SU-DHL-6 (cell line): ENCODE measurements at regions not wholly inside any gene's neighbourhood (a gene's known extent, or its start where the extent isn't known, plus 50 kb on each side); places are given as distances from the start of the nearest gene placed in this dataset.

ENCODE experiments used
- H2AFZ ChIP-seq: fragments of 200-600 bp; sonication (generic); 2 replicates; pipeline ENCODE4 v1.6.1; 2014; ENCODE audit warnings: low read depth, mild to moderate bottlenecking, moderate library complexity, mixed read lengths, antibody characterized with exemption, low read length; ENCODE audit not compliant: severe bottlenecking
- H3F3A ChIP-seq: fragments of 200-600 bp; shearing (Covaris generic); 2 replicates; pipeline ENCODE4 v1.6.0; 2016; ENCODE audit warnings: antibody characterized with exemption, mild to moderate bottlenecking; ENCODE audit not compliant: insufficient read depth
- H3K27ac ChIP-seq: fragments of 200-600 bp; sonication (generic); 2 replicates; pipeline ENCODE4 v1.5.1; 2016; ENCODE audit warnings: low read depth, mild to moderate bottlenecking, low read length, moderate library complexity, mixed read lengths
- H3K27me3 ChIP-seq: fragments of 200-600 bp; sonication (generic), shearing (Covaris generic); 2 replicates; pipeline ENCODE4 v1.6.0; 2014; ENCODE audit warnings: mild to moderate bottlenecking, low read length
- H3K36me3 ChIP-seq: fragments of 200-600 bp; sonication (generic); 2 replicates; pipeline ENCODE4 v1.6.1; 2014; ENCODE audit warnings: mild to moderate bottlenecking, low read length, mixed read lengths
- H3K4me2 ChIP-seq: fragments of 300-600, 200-600 bp; shearing (Covaris generic), sonication (generic); 2 replicates; pipeline ENCODE4 v1.6.0; 2014; ENCODE audit warnings: low read length, low read depth, mild to moderate bottlenecking; ENCODE audit not compliant: poor library complexity, severe bottlenecking
- H3K4me3 ChIP-seq: fragments of 200-600 bp; sonication (generic); 2 replicates; pipeline ENCODE4 v1.5.1; 2014; ENCODE audit warnings: antibody characterized with exemption, low read length, mild to moderate bottlenecking, mixed read lengths; ENCODE audit not compliant: insufficient read depth, poor library complexity, severe bottlenecking
- H3K79me2 ChIP-seq: fragments of 200-600 bp; sonication (generic); 2 replicates; pipeline ENCODE4 v1.6.1; 2014; ENCODE audit warnings: mild to moderate bottlenecking, low read length, moderate library complexity; ENCODE audit not compliant: insufficient read depth
- H3K9ac ChIP-seq: fragments of 200-600 bp; sonication (generic); 2 replicates; pipeline ENCODE4 v1.7.0; 2014; ENCODE audit warnings: mild to moderate bottlenecking, low read length
- H3K9me2 ChIP-seq: fragments of 200-600 bp; sonication (generic); replicated peaks from 2 replicates; pipeline ENCODE4 v1.6.1; 2014; ENCODE audit warnings: low read length; ENCODE audit not compliant: insufficient read depth
- H3K9me3 ChIP-seq: fragments of 200-600 bp; sonication (generic); 2 replicates; pipeline ENCODE4 v1.6.1; 2014; ENCODE audit warnings: low read length, mixed read lengths; ENCODE audit not compliant: insufficient read depth
- H4K20me1 ChIP-seq: fragments of 200-600 bp; sonication (generic); 2 replicates; pipeline ENCODE4 v1.6.1; 2014; ENCODE audit warnings: low read depth, mild to moderate bottlenecking, antibody characterized with exemption, low read length, moderate library complexity, mixed read lengths
- CTCF ChIP-seq: fragments of 200-600 bp; sonication (generic); IDR thresholded peaks from one replicate; pipeline ENCODE4 v1.5.1; 2017; ENCODE audit warnings: antibody characterized with exemption, mild to moderate bottlenecking, low read length, moderate library complexity; ENCODE audit not compliant: insufficient read depth, poor library complexity, severe bottlenecking
- EZH2phosphoT487 ChIP-seq: fragments of 200-600 bp; sonication (generic), shearing (Covaris generic); conservative IDR thresholded peaks from 2 replicates; pipeline ENCODE4 v1.6.1; 2018; ENCODE audit warnings: mild to moderate bottlenecking, antibody characterized with exemption, low read length, moderate library complexity, mixed read lengths

- Histone ChIP-seq H2AFZ (no peak overlapping the region), H3K4me2 (no peak overlapping the region), H3K9me3 (no peaks in the 10 kb centered on the region), H3K79me2 (no peaks in the 10 kb centered on the region), H3K27me3 (no peaks in the 10 kb centered on the region), H3K9me2 (no peaks in the 10 kb centered on the region), H4K20me1 (no peaks in the 10 kb centered on the region), H3K9ac (no peak overlapping the region), H3K27ac (no peak overlapping the region), H3K4me3 (no peak overlapping the region), H3F3A (no peaks in the 10 kb centered on the region), H3K36me3 (no peaks in the 10 kb centered on the region)
- TF ChIP-seq EZH2phosphoT487 (no peak), CTCF (no peak)
Observed at GRCh38 chr20:56983813-56984212, 282.6 kb downstream of the BMP7 start.

GRCh38 chr20:56985066-56985685 lies 281.3 kb downstream of the BMP7 start:
- no peak overlapping the region for H2AFZ ChIP-seq
- H4K20me1 ChIP-seq, result no peaks in the 10 kb centered on the region
- no peak overlapping the region for H3K27ac ChIP-seq
- H3K9ac ChIP-seq, result no peak overlapping the region
- H3F3A ChIP-seq, result no peaks in the 10 kb centered on the region
- H3K9me3 ChIP-seq, result no peaks in the 10 kb centered on the region
- no peak overlapping the region for H3K4me3 ChIP-seq
- H3K27me3 ChIP-seq, result no peaks in the 10 kb centered on the region
- TF ChIP-seq CTCF (no peak), EZH2phosphoT487 (no peak)
- no peak overlapping the region for H3K4me2 ChIP-seq
- no peaks in the 10 kb centered on the region for H3K36me3 ChIP-seq
- H3K9me2 ChIP-seq, result no peaks in the 10 kb centered on the region
- H3K79me2 ChIP-seq, result no peaks in the 10 kb centered on the region

GRCh38 chr20:56986476-56986875 lies 280.0 kb downstream of the BMP7 start:
- TF ChIP-seq EZH2phosphoT487, result no peak
- TF ChIP-seq CTCF, result no peak

More at GRCh38 chr20:56986476-56986875, 280.0 kb downstream of the BMP7 start:
- Histone ChIP-seq H3K9me3 (no peaks in the 10 kb centered on the region), H2AFZ (no peak overlapping the region), H3K9me2 (no peaks in the 10 kb centered on the region), H3K9ac (no peak overlapping the region), H3K4me3 (no peak overlapping the region), H3K4me2 (no peak overlapping the region), H3K79me2 (no peaks in the 10 kb centered on the region), H3K36me3 (no peaks in the 10 kb centered on the region), H3F3A (no peaks in the 10 kb centered on the region), H4K20me1 (no peaks in the 10 kb centered on the region), H3K27me3 (no peaks in the 10 kb centered on the region), H3K27ac (no peak overlapping the region)
